ENCODE measurements at regions not wholly inside any gene's neighbourhood (a gene's known extent, or its start where the extent isn't known, plus 50 kb on each side); places are given as distances from the start of the nearest gene placed in this dataset.
"Not testable (repeated sequence)": the region's sequence is repeated elsewhere in the genome, so short reads cannot be mapped to it uniquely, and the experiment has no call there.

- H3K4me3 Mint-ChIP-seq; ATAC-seq (replicated peaks); H3K4me1 Mint-ChIP-seq; H3K36me3 Mint-ChIP-seq; H3K27ac Mint-ChIP-seq; DNase-seq; H3K9me3 Mint-ChIP-seq; H3K27me3 Mint-ChIP-seq: not testable (repeated sequence)
These were observed 200.8 kb upstream of the TP53TG3 start for GRCh38 chr16:32876718-32877117.

- not testable (repeated sequence) for H3K36me3 Mint-ChIP-seq; DNase-seq; H3K9me3 Mint-ChIP-seq; H3K27ac Mint-ChIP-seq; H3K4me1 Mint-ChIP-seq; H3K4me3 Mint-ChIP-seq; ATAC-seq (replicated peaks); H3K27me3 Mint-ChIP-seq
These were observed 197.8 kb upstream of the TP53TG3 start for GRCh38 chr16:32873783-32874182.

DNA sequence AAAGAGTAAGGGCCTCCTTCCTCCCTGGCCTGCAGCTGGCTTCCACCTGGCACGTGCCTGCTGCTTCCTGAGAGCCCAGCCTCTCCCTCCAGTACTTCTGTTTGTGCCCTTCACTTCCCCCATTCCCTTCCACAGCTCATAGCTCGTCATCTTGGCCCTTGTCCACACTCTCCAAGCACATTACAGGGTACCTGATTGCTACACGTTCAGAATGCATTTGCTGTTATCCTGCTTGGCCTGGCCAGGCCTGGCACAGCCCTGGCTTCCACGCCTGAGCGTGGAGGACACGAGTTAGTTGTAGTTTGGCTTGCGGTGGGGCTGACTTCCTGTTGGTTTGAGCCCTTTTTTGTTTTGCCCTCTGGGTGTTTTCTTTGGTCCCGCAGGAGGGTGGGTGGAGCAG lies 197.2 kb upstream of the TP53TG3 start:
- H3K27ac Mint-ChIP-seq: not testable (repeated sequence)

DNA sequence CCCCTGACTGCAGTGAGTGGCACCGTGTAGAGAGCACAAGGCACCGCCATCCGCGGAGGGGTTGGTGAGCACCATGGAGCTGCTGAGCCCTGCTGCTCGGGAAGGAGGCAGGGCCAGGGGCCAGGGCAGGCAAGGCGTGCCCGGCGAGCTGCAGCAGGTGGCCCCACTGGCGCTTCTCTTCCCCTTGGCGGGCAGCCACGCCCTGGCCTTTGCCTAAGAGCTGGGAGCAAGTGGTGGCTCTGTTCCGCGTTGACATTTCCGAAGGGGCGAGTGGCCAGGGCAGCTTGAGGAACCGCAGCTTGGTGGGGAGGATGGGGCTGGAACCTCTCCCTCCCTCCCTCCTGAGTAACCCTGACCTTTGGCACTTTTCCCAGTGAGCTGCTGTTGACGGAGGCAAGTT lies 194.7 kb upstream of the TP53TG3 start:
- H3K9me3 Mint-ChIP-seq; H3K4me1 Mint-ChIP-seq; DNase-seq; H3K27me3 Mint-ChIP-seq; H3K27ac Mint-ChIP-seq; H3K4me3 Mint-ChIP-seq; H3K36me3 Mint-ChIP-seq; ATAC-seq (replicated peaks): not testable (repeated sequence)

More for the DNA sequence above, 197.2 kb upstream of the TP53TG3 start:
- H3K4me3 Mint-ChIP-seq; ATAC-seq (replicated peaks); DNase-seq; H3K9me3 Mint-ChIP-seq; H3K4me1 Mint-ChIP-seq; H3K36me3 Mint-ChIP-seq; H3K27me3 Mint-ChIP-seq: not testable (repeated sequence)

GRCh38 chr16:32868334-32868733 lies 192.4 kb upstream of the TP53TG3 start:
- H3K36me3 Mint-ChIP-seq; DNase-seq; ATAC-seq (replicated peaks); H3K4me3 Mint-ChIP-seq; H3K27me3 Mint-ChIP-seq; H3K27ac Mint-ChIP-seq; H3K9me3 Mint-ChIP-seq; H3K4me1 Mint-ChIP-seq: not testable (repeated sequence)

GRCh38 chr16:32865284-32865683 lies 189.3 kb upstream of the TP53TG3 start:
- H3K36me3 Mint-ChIP-seq, H3K4me1 Mint-ChIP-seq, H3K9me3 Mint-ChIP-seq, DNase-seq, H3K27me3 Mint-ChIP-seq, H3K27ac Mint-ChIP-seq, H3K4me3 Mint-ChIP-seq: not testable (repeated sequence)
- peak in 1 of 2 donors; percentile 52 for ATAC-seq (replicated peaks)

DNA sequence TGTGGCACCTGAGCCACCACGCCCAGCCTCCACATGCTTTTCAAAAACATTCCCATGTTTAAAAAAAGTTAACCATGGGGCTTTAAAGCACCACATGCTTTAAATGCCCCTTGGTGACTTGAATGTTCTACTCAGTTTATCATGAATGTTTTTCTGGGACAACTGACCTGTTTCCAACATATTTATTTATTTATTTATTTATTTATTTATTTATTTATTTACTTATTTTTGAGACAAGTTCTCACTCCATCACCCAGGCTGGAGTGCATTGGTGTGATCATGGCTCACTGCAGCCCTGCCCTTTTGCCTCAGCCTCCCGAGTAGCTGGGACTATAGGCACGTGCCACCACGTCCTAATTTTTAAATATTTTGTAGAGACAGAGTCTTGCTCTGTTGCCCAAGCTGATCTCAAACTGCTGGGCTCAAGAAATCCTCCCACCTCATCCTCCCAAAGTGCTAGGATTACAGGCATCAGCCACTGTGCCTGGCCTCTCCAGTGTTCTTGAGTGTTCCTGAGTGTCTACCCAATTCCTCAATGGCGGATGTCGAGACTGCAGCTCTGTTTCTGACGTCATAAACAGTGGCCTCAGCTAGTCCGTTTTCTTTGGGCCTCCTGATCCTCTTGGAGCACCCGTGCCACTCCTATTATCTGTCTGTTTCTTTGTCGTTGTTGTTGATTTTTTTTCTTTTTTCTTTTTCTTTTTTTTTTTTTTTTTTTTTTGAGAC lies 185.7 kb upstream of the TP53TG3 start:
- not testable (repeated sequence) for DNase-seq; H3K4me3 Mint-ChIP-seq; H3K4me1 Mint-ChIP-seq; H3K36me3 Mint-ChIP-seq; H3K9me3 Mint-ChIP-seq; H3K27me3 Mint-ChIP-seq; H3K27ac Mint-ChIP-seq; ATAC-seq (replicated peaks)

DNA sequence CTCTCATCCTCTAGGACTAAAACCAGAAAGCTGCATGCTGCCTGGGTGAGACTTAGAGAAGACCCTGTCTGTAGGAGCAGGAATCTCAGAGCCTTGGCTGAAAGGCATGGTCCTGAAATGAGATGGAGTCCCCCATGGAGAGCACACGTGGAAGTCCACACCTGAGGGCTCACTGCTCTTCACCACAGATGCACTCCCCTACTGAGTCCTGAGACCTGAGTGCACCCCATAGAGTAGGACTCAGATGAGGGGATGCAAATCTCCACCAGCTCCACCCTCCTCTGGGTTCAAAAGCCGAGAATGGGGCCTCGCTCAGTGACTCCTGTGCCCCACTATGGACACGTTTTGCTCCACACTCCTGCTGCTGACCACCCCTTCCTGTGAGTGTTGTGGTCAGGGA lies 171.4 kb upstream of the TP53TG3 start:
- not testable (repeated sequence) for H3K9me3 Mint-ChIP-seq; DNase-seq; H3K4me3 Mint-ChIP-seq; H3K27me3 Mint-ChIP-seq; H3K4me1 Mint-ChIP-seq; H3K27ac Mint-ChIP-seq; ATAC-seq (replicated peaks); H3K36me3 Mint-ChIP-seq

DNA sequence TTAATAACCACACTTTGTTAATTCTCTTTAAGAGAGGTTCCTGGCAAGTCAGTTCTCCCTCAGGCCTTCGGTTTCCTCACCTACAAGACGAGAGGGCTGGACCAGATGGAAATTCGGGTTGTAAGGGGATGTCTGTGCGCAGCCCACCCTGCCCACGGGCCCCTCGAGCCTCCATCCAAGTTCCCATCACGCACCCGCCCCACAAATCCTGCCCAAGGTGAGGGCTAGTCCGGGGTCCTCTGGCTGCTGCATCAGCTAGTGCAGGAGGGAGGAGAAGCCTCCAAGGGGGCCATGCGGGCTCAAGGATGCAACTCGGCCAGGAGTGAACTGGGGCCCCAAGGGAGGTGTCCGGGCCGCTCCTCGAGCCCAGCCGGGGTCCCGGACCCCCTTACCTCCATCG lies 169.6 kb upstream of the TP53TG3 start:
- H3K36me3 Mint-ChIP-seq; DNase-seq; ATAC-seq (replicated peaks); H3K9me3 Mint-ChIP-seq; H3K27ac Mint-ChIP-seq; H3K4me1 Mint-ChIP-seq; H3K27me3 Mint-ChIP-seq; H3K4me3 Mint-ChIP-seq: not testable (repeated sequence)

DNA sequence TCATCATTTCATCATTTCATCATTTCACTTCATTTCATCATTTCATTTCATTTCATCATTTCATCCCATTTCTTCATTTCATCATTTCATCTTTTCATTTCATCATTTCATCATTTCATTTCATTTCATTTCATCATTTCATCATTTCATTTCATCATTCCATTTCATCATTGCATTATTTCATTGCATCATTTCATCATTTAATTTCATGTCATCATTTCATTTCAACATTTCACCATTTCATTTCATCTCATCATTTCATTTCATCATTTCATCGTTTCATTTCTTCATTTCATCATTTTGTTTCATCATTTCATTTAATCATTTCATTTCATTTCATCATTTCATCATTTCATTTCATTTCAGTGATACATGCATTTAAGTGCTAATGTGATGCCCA lies 166.9 kb upstream of the TP53TG3 start:
- not testable (repeated sequence) for ATAC-seq (replicated peaks); DNase-seq; H3K36me3 Mint-ChIP-seq; H3K27ac Mint-ChIP-seq; H3K4me1 Mint-ChIP-seq; H3K4me3 Mint-ChIP-seq; H3K9me3 Mint-ChIP-seq; H3K27me3 Mint-ChIP-seq

DNA sequence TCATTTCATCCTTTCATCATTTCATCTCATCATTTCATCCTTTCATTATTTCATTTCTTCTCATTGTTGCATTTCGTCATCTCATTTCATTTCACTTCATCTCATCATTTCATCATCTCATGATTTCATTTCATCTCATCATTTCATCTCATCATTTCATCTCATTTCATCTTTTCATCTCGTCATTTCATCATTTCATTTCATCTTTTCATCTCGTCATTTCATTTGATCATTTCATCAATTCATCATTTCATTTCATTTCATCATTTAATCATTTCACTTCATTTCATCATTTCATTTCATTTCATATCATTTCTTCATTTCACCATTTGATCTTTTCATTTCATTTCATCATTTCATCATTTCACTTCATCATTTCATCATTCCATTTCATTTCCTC lies 131.3 kb upstream of the TP53TG3 start:
- not testable (repeated sequence) for H3K9me3 Mint-ChIP-seq; H3K36me3 Mint-ChIP-seq; H3K27ac Mint-ChIP-seq; H3K27me3 Mint-ChIP-seq; DNase-seq; H3K4me1 Mint-ChIP-seq; H3K4me3 Mint-ChIP-seq; ATAC-seq (replicated peaks)

- DNase-seq; ATAC-seq (replicated peaks); H3K9me3 Mint-ChIP-seq; H3K4me3 Mint-ChIP-seq; H3K4me1 Mint-ChIP-seq; H3K27ac Mint-ChIP-seq; H3K27me3 Mint-ChIP-seq; H3K36me3 Mint-ChIP-seq: not testable (repeated sequence)
These were observed 129.7 kb upstream of the TP53TG3 start for GRCh38 chr16:32805639-32806038.

Data from stimulated activated naive B cell treated with anti-CD40 and anti-IgM and Interleukin-4, amounts not matched to agents 10 μg/mL and 1 μg/mL and 100 μg/mL, for 72 hours (primary cell).